Activated CD8-positive, alpha-beta memory T cell treated with anti-CD3 and anti-CD28 coated beads, Interleukin-2, amount 10 ng/mL, durations not matched to agents 7 days and 5 days (primary cell): ENCODE measurements at regions not wholly inside any gene's neighbourhood (a gene's known extent, or its start where the extent isn't known, plus 50 kb on each side); places are given as distances from the start of the nearest gene placed in this dataset.
A peak's percentile ranks its signal among the peaks of the same experiment; 100 is the strongest.

ENCODE experiments used
- ATAC-seq: fragments of 150-1000 bp; cut with Tn5 transposase; one replicate; pipeline ENCODE4 v1.10.0; 2021; ENCODE audit warnings: moderate library complexity
- CTCF ChIA-PET: fragments of 350-600 bp; sonication (Branson Sonifier 250); formaldehyde crosslinking; loops from one replicate; lab custom pipeline; 2021; ENCODE audit warnings: antibody characterized with exemption; lab: Charles Lee
- DNase-seq: peaks from one replicate; pipeline ENCODE4 v3.0.0-alpha.2; 2020
- H3K27ac Mint-ChIP-seq: one replicate; pipeline ENCODE4 v1.8.0; 2021; ENCODE audit warnings: mild to moderate bottlenecking, mixed read lengths
- H3K27me3 Mint-ChIP-seq: one replicate; pipeline ENCODE4 v1.8.0; 2021; ENCODE audit warnings: mixed read lengths
- H3K36me3 Mint-ChIP-seq: one replicate; pipeline ENCODE4 v1.8.0; 2021; ENCODE audit warnings: mild to moderate bottlenecking, mixed read lengths
- H3K4me1 Mint-ChIP-seq: one replicate; pipeline ENCODE4 v1.8.0; 2021; ENCODE audit warnings: mixed read lengths
- H3K4me3 Mint-ChIP-seq: one replicate; pipeline ENCODE4 v1.8.0; 2021; ENCODE audit warnings: mild to moderate bottlenecking, moderate library complexity, mixed read lengths
- H3K9me3 Mint-ChIP-seq: one replicate; pipeline ENCODE4 v1.8.0; 2022; ENCODE audit warnings: low read depth, mixed read lengths

GRCh38 chr6:30396833-30397479 is 52.0 kb downstream of the RPP21 start:
- CTCF ChIA-PET = interaction anchor here (0.7 to 4.9 kb wide), 20 partner anchors 8 to 294 kb away, joined by 3 to 31 read pairs (median 4); partner anchors contain the start of gene TRIM26
- Mint-ChIP-seq H3K4me3 (no peak overlapping the region), H3K27ac (no peak overlapping the region), H3K4me1 (no peaks in the 10 kb centered on the region), H3K36me3 (no peaks in the 10 kb centered on the region), H3K27me3 (peaks cover 60% of the 10 kb centered on the region), H3K9me3 (no peaks in the 10 kb centered on the region)
- peak; percentile 87 for DNase-seq
- peak; percentile 100 for ATAC-seq

- Mint-ChIP-seq H3K4me1 (no peaks in the 10 kb centered on the region), H3K9me3 (no peaks in the 10 kb centered on the region), H3K27ac (no peak overlapping the region), H3K36me3 (no peaks in the 10 kb centered on the region), H3K4me3 (no peak overlapping the region), H3K27me3 (peaks cover 66% of the 10 kb centered on the region)
- ATAC-seq (no peak), DNase-seq (no peak)
- CTCF ChIA-PET = interaction anchor here (0.7 to 4.9 kb wide), 17 partner anchors 9 to 294 kb away, joined by 3 to 31 read pairs (median 4); partner anchors contain the start of gene TRIM26
Measured at GRCh38 chr6:30397697-30398096, 52.7 kb downstream of the RPP21 start.

DNA sequence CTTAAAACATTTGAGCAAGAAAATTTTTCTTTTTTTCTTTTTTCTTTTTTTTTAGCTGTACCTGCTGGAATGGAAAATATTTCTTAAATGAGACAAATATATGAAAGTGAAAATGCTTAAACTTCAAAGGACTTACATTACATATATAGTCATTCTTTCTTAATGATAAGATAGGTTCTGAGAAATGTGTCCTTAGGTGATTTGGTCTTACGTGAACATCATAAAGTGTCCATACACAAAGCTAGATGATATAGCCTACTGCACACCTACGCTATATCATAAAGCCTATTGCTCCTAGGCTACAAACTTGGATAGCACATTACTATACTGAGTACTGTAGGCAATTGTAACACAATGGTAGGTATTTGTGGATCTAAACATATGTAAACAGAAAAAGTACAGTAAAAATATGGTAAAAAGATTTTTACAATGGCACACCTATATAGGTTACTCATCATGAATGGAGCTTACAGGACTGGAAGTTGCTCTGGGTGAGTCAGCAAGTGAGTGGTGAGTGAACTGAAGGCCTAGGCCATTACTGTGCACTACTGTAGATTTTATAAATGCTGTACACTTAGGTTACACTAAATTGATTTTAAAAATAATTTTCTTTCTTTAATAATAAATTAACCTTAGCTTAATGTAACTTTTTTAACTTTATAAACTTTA is 54.6 kb downstream of the RPP21 start:
- Mint-ChIP-seq H3K9me3 (no peaks in the 10 kb centered on the region), H3K27me3 (peaks cover 66% of the 10 kb centered on the region), H3K4me3 (no peak overlapping the region), H3K27ac (no peak overlapping the region), H3K36me3 (no peaks in the 10 kb centered on the region), H3K4me1 (no peaks in the 10 kb centered on the region)
- DNase-seq = no peak
- ATAC-seq = no peak
- CTCF ChIA-PET = interaction anchor here (0.6 to 4.9 kb wide), 7 partner anchors 12 to 297 kb away, joined by 3 to 31 read pairs (median 5); no protein-coding TSS in a partner anchor

DNA sequence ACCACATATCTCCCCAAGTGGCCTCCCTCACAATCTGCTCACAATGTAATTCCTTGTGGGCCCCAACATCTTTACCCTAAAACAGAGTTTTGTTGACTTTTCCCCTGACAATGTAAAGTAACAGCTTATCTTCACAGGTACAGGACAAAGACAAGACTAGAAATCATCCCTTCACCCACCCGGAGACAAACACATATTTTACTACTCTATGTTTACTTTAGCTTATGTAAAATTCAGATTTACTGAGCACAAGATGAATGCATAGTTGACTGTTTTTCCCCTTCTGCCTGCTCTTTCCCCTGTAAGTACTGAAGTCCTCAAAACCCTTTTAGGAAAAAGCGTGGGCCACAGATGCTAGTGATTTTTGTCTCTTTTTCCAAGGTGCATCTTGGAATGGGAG is 61.0 kb downstream of the RPP21 start:
- CTCF ChIA-PET = interaction anchor here (1.5 to 2.6 kb wide), 2 partner anchors 9 to 167 kb away, joined by 3 to 8 read pairs; no protein-coding TSS in a partner anchor
- Mint-ChIP-seq H3K27me3 (peaks cover 85% of the 10 kb centered on the region), H3K9me3 (peaks cover 8% of the 10 kb centered on the region), H3K4me1 (peaks cover 3% of the 10 kb centered on the region), H3K36me3 (peaks cover 6% of the 10 kb centered on the region), H3K4me3 (no peak overlapping the region), H3K27ac (no peak overlapping the region)
- DNase-seq (no peak), ATAC-seq (no peak)

GRCh38 chr6:30409184-30409583 is 64.2 kb downstream of the RPP21 start:
- peaks cover 8% of the 10 kb centered on the region for H3K9me3 Mint-ChIP-seq
- H3K27me3 Mint-ChIP-seq = peaks cover 95% of the 10 kb centered on the region
- DNase-seq = no peak
- ATAC-seq = no peak
- no peak overlapping the region for H3K4me3 Mint-ChIP-seq
- peaks cover 9% of the 10 kb centered on the region for H3K4me1 Mint-ChIP-seq
- H3K36me3 Mint-ChIP-seq = peaks cover 6% of the 10 kb centered on the region
- CTCF ChIA-PET = interaction anchor here (1.0 kb wide), 1 partner anchor 44 kb away, joined by 3 read pairs; no protein-coding TSS in a partner anchor
- no peak overlapping the region for H3K27ac Mint-ChIP-seq

GRCh38 chr6:30411515-30412207 is 66.7 kb downstream of the RPP21 start:
- Mint-ChIP-seq H3K36me3 (peaks cover 6% of the 10 kb centered on the region), H3K4me3 (no peak overlapping the region), H3K27ac (no peak overlapping the region), H3K9me3 (peaks cover 8% of the 10 kb centered on the region), H3K4me1 (peaks cover 7% of the 10 kb centered on the region), H3K27me3 (peaks cover 81% of the 10 kb centered on the region)
- CTCF ChIA-PET = interaction anchor here (0.6 to 1.5 kb wide), 13 partner anchors 12 to 192 kb away, joined by 3 to 8 read pairs (median 3); no protein-coding TSS in a partner anchor
- ATAC-seq (no peak), DNase-seq (peak; percentile 74)

DNA sequence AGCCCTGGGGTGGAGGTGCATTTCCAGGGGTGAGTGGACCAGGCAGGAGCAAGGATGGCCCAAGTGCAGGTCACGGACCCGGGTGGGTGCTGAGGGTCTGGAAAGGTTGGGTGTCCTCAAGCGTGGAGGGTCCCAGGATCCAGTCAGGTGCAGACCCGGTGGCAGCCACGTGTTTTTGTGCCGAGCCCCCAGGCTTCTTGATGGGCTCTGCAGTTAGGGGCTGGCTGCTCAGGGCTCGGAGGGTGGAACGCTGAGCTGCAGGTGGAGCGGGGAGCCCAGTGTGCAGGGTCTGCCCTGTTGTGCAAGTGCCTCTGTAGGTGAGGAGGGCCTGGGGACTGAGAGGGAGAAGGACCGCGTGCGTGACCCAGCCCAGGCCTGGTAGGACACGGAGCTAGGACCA is 70.9 kb upstream of the HLA-E start:
- CTCF ChIA-PET = no interaction called here
- DNase-seq = no peak
- peaks cover 62% of the 10 kb centered on the region for H3K27me3 Mint-ChIP-seq
- H3K4me3 Mint-ChIP-seq = no peak overlapping the region
- ATAC-seq = no peak
- H3K36me3 Mint-ChIP-seq = no peaks in the 10 kb centered on the region
- no peaks in the 10 kb centered on the region for H3K4me1 Mint-ChIP-seq
- H3K27ac Mint-ChIP-seq = no peak overlapping the region
- H3K9me3 Mint-ChIP-seq = no peaks in the 10 kb centered on the region

DNA sequence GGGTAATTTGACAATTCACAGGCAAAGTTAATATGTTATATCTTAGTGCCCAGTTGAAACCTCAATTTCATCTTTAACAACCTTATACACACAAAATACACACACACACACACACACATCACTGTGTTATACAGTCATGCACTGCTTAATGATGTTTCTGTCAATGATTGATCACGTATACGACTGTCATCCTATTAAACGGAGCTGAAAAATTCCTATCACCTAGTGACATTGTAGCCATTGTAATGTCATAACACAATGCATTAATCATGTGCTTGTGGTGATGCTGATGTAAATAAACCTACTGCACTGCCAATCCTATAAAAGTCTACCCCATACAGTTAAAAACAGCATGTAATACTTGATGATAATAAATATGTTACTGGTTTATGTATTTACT is 64.8 kb upstream of the HLA-E start:
- ATAC-seq (no peak), DNase-seq (no peak)
- H3K4me3 Mint-ChIP-seq = no peak overlapping the region
- no peaks in the 10 kb centered on the region for H3K9me3 Mint-ChIP-seq
- no peak overlapping the region for H3K27ac Mint-ChIP-seq
- H3K36me3 Mint-ChIP-seq = peaks cover 3% of the 10 kb centered on the region
- CTCF ChIA-PET = interaction anchor here (0.8 to 1.0 kb wide), 2 partner anchors 13 to 17 kb away, joined by 3 read pairs; no protein-coding TSS in a partner anchor
- peaks cover 71% of the 10 kb centered on the region for H3K27me3 Mint-ChIP-seq
- H3K4me1 Mint-ChIP-seq = peaks cover 5% of the 10 kb centered on the region
